Adipocyte (in vitro differentiated cells): ENCODE measurements at regions not wholly inside any gene's neighbourhood (a gene's known extent, or its start where the extent isn't known, plus 50 kb on each side); places are given as distances from the start of the nearest gene placed in this dataset.
"Not testable (repeated sequence)": the region's sequence is repeated elsewhere in the genome, so short reads cannot be mapped to it uniquely, and the experiment has no call there.

ENCODE experiments used
- DNase-seq: peaks from one replicate; pipeline ENCODE4 v3.0.0-alpha.2; 2015; ENCODE audit warnings: low read depth
- H3K27me3 ChIP-seq: replicated peaks from 2 replicates; pipeline ENCODE4 v1.7.0; 2013; ENCODE audit warnings: mild to moderate bottlenecking, low read length, moderate library complexity; ENCODE audit not compliant: control insufficient read depth, insufficient read depth
- H3K36me3 ChIP-seq: 2 replicates; pipeline ENCODE4 v1.7.0; 2013; ENCODE audit warnings: low read length, mild to moderate bottlenecking, moderate library complexity; ENCODE audit not compliant: control insufficient read depth, insufficient read depth, severe bottlenecking
- H3K4me1 ChIP-seq: 2 replicates; pipeline ENCODE4 v1.7.0; 2013; ENCODE audit warnings: mild to moderate bottlenecking, low read length, moderate library complexity; ENCODE audit not compliant: control insufficient read depth, insufficient read depth
- H3K4me3 ChIP-seq: 2 replicates; pipeline ENCODE4 v1.7.0; 2013; ENCODE audit warnings: mild to moderate bottlenecking, low read length, moderate library complexity
- H3K9ac ChIP-seq: 2 replicates; pipeline ENCODE4 v1.7.0; 2013; ENCODE audit warnings: mild to moderate bottlenecking, low read length, moderate library complexity
- H3K9me3 ChIP-seq: 2 replicates; pipeline ENCODE4 v1.7.0; 2013; ENCODE audit warnings: mild to moderate bottlenecking, low read length, moderate library complexity; ENCODE audit not compliant: control insufficient read depth

DNA sequence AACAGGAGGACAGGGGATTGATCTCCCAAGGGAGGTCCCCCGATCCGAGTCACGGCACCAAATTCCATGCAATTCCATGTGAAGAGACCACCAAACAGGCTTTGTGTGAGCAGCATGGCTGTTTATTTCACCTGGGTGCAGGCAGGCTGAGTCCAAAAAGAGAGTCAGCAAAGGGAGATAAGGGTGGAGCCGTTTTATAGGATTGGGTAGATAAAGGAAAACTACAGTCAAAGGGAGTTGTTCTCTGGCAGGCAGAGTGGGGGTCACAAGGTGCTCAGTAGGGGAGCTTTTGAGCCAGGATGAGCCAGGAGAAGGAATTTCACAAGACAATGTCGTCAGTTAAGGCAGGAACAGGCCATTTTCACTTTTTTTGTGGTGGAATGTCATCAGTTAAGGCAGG, 752.7 kb downstream of the GALC start:
- H3K9ac ChIP-seq, H3K4me1 ChIP-seq, H3K4me3 ChIP-seq, H3K36me3 ChIP-seq, H3K9me3 ChIP-seq, DNase-seq, H3K27me3 ChIP-seq: not testable (repeated sequence)

DNA sequence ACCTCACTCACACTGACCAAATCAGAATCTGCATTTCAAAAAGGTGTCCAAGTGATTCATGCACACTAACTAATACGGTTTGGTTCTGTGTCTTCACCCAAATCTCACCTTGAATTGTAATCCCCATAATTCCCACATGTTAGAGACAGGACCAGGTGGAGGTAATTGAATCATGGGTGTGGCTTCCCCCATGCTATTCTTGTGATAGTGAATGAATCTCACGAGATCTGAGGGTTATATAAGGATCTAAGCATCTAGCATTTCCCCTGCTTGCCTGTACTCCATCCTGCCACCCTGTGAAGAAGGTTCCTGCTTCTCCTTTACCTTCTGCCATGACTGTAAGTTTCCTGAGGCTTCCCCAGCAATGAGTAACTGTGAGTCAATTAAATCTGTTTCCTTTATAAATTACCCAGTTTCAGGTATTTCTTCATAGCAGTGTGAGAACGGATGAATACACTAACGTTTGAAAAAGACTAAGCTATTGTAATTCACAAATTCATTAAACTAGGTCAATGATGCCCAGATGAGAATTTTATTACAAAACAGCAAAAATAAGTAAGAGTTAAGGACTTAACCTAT, 759.1 kb downstream of the GALC start:
- DNase-seq, result no peak
- Histone ChIP-seq H3K27me3 (no peaks in the 10 kb centered on the region), H3K9me3 (no peaks in the 10 kb centered on the region), H3K9ac (no peak overlapping the region), H3K4me3 (no peak overlapping the region), H3K36me3 (no peaks in the 10 kb centered on the region), H3K4me1 (no peaks in the 10 kb centered on the region)

DNA sequence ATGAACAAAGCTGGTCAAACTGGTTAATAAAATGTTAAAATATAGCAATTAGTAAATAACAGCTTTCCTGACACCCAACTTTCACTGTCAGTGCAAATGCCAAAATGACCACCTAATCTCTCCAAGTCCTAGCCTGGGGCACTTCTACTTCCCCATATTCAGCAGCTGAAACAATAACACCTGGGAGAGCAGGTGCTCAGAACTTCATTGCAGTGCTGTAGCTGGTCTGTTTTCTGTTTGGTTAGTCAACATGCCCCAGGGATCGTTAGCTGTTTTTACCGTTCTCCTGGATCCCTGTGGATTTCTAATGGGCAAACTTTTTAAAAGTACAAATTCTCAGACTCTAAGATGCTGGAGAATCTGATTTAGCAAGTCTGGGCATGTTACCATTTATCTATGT, 759.7 kb downstream of the GALC start:
- no peaks in the 10 kb centered on the region for H3K36me3 ChIP-seq
- H3K9ac ChIP-seq, result no peak overlapping the region
- no peaks in the 10 kb centered on the region for H3K4me1 ChIP-seq
- H3K4me3 ChIP-seq, result no peak overlapping the region
- H3K9me3 ChIP-seq, result no peaks in the 10 kb centered on the region
- H3K27me3 ChIP-seq, result no peaks in the 10 kb centered on the region
- no peak for DNase-seq

DNA sequence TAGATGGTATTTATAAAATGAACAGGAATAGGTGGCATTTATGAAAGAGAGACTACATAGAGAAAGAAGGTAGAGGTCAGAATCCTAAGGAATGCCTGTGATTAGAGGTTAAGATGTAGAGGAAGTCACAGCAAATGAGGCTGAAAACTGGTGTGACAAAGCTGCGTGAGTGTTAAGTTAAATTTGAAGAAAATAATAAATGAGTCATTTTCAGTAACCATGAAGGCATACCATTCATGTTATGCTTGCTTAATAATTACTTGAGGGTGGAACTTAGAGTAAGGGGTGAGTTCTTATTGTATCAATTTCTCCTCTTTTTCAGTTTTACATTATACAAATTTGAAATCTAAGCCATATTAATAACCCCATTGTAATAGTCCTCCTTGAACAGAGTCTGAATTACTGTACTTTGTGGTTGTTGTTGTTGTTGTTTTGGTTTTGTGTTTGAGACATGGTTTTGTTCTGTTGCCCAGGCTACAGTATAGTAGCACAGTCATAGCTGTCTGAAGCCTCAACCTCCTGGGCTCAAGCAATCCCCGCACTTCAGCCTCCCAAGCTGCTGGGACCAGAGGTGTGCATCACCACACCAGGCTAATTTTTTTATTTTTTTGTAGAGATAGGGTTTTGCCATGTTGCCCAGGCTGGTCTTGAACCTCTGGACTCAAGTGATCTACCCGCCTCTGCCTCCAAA, 761.5 kb downstream of the GALC start:
- Histone ChIP-seq H3K9me3 (no peaks in the 10 kb centered on the region), H3K4me1 (no peaks in the 10 kb centered on the region), H3K27me3 (no peaks in the 10 kb centered on the region), H3K36me3 (no peaks in the 10 kb centered on the region), H3K9ac (no peak overlapping the region), H3K4me3 (no peak overlapping the region)
- no peak for DNase-seq

DNA sequence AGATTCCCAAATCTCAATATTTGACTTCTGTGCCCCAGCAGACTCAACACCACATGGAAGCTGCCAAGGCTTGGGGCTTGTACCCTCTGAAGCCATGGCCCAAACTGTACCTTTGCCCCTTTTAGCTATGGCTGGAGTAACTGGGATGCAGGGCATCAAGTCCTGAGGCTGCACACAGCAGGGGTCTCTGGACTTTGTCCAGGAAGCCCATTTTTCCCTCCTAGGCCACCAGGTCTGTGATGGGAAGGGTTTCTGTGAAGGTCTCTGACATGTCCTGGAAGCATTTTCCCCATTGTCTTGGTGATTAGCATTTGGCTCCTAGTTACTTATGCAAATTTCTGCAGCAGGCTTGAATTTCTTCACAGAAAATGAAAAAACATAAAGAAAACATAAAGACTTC, 762.3 kb downstream of the GALC start:
- no peak overlapping the region for H3K4me3 ChIP-seq
- H3K9ac ChIP-seq, result no peak overlapping the region
- H3K4me1 ChIP-seq, result no peaks in the 10 kb centered on the region
- H3K36me3 ChIP-seq, result no peaks in the 10 kb centered on the region
- H3K27me3 ChIP-seq, result no peaks in the 10 kb centered on the region
- DNase-seq, result no peak
- H3K9me3 ChIP-seq, result no peaks in the 10 kb centered on the region

DNA sequence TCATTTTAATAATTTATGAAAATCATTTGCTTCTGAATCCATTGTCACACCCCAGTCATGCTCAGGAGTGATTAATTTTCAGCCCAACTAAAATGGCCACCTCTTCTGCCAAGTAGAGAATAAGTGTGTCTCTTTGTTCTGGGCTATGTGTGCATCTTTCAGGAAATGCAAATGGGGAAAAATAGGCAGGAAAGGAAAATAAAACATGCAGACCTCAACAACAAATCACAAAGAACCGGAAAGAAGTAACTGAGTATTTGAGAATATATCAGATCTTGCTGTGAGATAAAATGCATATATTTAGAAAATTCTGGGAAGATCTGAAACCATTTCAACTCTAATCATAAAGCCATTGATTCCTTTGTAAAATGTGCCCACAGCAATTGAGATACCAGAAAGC, 763.9 kb downstream of the GALC start:
- no peak overlapping the region for H3K4me3 ChIP-seq
- no peaks in the 10 kb centered on the region for H3K27me3 ChIP-seq
- no peak for DNase-seq
- no peaks in the 10 kb centered on the region for H3K36me3 ChIP-seq
- H3K4me1 ChIP-seq, result no peaks in the 10 kb centered on the region
- H3K9me3 ChIP-seq, result no peaks in the 10 kb centered on the region
- no peak overlapping the region for H3K9ac ChIP-seq

DNA sequence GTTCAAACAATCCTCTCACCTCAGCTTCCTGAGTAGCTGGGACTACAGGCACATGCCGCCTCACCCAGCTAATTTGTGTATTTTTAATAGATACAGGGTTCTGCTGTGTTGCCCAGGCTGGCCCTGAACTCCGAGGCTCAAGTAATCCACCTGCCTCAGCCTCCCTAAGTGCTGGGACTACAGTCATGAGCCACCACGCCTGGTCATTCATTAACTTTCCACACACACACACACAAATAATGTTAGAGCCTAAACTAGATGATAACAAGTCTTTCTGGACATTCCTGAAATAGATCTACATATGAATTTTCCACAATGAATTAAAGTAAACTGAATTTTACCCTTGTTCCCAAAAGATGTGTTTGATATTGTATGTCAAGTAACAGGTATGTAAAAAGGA, 776.0 kb downstream of the GALC start:
- Histone ChIP-seq H3K36me3 (no peaks in the 10 kb centered on the region), H3K4me3 (no peak overlapping the region), H3K27me3 (no peaks in the 10 kb centered on the region), H3K9ac (no peak overlapping the region), H3K9me3 (no peaks in the 10 kb centered on the region), H3K4me1 (no peaks in the 10 kb centered on the region)
- no peak for DNase-seq

DNA sequence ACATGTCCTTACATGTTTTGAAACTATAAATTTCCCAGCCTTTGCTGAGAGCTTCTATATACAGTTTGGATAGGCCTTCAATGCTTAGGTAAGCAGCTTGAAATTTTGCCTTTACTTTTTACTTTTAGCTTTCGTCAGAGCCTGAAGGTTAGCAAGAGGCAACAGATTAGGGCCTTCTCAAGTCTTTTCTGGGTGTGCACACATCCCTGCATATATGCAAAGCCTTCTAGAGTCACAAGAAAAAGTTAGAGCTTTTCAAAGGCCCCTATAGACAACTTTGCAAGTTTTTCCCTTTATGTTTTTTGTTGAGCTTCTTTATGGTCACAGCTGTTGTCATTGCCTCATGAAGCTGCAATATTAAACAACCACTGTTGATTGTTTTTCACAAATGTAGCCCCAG, 778.4 kb downstream of the GALC start:
- Histone ChIP-seq H3K27me3 (no peaks in the 10 kb centered on the region), H3K9me3 (no peaks in the 10 kb centered on the region), H3K9ac (no peak overlapping the region), H3K36me3 (no peaks in the 10 kb centered on the region), H3K4me1 (no peaks in the 10 kb centered on the region), H3K4me3 (no peak overlapping the region)
- DNase-seq, result no peak

DNA sequence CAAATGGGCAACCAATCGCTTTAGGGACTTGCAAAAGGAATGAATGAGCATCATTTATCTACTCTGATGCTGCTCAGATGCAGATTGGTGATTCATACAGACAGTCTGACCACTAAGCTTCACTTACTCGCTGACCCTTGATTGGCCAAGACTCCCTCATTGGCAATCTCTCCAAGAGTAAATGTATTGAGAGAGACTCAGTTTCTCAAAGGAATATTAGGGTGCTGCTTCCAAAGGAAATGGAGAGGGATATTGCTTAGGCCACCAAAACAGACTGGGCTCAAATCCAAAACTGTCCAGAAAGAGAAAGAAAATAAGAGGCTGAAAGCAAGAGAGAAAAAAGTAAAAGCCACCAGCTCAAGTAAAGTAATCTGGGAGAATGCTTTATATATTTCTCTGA, 785.2 kb downstream of the GALC start:
- Histone ChIP-seq H3K9me3 (no peaks in the 10 kb centered on the region), H3K4me1 (no peaks in the 10 kb centered on the region), H3K4me3 (no peak overlapping the region), H3K9ac (no peak overlapping the region), H3K27me3 (no peaks in the 10 kb centered on the region), H3K36me3 (no peaks in the 10 kb centered on the region)
- no peak for DNase-seq

DNA sequence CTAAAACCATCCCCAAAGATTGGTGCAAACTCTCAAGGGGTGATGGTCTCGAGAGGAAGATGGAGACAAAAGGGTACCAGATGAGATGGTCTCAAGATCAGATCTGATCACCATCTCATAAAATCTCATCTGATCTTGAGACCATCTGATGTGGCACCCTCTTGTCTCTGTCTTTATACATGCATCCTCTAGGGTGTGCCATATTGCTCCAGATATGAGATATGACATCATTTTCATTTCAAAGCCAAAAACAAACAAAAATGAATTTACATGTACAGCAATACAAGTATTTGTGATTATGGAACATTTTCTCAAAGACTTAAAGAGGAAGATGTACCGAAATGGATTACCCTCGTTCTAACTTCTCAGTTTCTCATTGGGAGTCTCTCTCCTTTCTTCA, 787.2 kb downstream of the GALC start:
- H3K9me3 ChIP-seq, result no peaks in the 10 kb centered on the region
- DNase-seq, result no peak
- no peak overlapping the region for H3K4me3 ChIP-seq
- no peaks in the 10 kb centered on the region for H3K4me1 ChIP-seq
- H3K27me3 ChIP-seq, result no peaks in the 10 kb centered on the region
- no peak overlapping the region for H3K9ac ChIP-seq
- H3K36me3 ChIP-seq, result no peaks in the 10 kb centered on the region

DNA sequence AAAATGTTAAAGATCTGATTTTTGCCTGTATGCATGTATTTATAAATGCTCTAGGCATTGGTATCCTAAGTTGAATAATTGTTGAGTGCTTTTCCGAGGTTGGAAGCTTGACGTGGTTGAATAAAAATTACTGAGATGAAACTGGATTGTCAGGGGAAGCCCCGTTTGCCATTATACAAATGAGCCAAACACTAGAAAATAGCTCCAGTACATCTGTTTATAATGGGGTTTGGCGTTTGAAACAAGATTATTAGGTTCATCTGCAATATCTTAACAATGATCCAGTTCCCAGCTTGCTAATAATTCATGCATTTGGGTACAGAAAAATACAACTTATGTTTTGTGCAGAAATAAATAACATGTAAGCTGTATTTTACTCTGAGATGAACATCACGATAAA, 789.6 kb downstream of the GALC start:
- Histone ChIP-seq H3K9me3 (no peaks in the 10 kb centered on the region), H3K4me1 (no peaks in the 10 kb centered on the region), H3K27me3 (no peaks in the 10 kb centered on the region), H3K4me3 (no peak overlapping the region), H3K36me3 (no peaks in the 10 kb centered on the region), H3K9ac (no peak overlapping the region)
- DNase-seq, result no peak

DNA sequence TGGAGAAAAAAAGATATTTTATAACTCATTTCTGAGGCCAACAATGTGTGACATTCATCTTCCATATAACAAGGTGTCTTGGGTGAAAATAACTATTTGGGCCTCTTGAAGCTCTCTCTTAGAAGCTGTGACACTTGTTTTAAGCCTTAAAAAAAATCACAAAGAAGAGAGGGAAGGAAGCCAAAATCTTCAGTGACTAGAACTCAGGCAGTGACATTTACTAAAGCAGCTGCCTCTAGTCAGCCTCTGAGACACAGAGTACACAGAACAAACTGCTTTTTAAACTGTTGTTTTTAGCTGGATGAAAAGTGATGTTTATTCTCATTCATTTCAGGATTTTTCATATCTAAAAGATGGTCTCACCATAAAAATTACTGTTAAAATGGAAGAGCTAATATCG, 793.6 kb downstream of the GALC start:
- DNase-seq, result no peak
- Histone ChIP-seq H3K9me3 (no peaks in the 10 kb centered on the region), H3K4me1 (no peaks in the 10 kb centered on the region), H3K9ac (no peak overlapping the region), H3K36me3 (no peaks in the 10 kb centered on the region), H3K4me3 (no peak overlapping the region), H3K27me3 (no peaks in the 10 kb centered on the region)
